Muscle layer of duodenum (tissue), 2 donors: ENCODE measurements at regions not wholly inside any gene's neighbourhood (a gene's known extent, or its start where the extent isn't known, plus 50 kb on each side); places are given as distances from the start of the nearest gene placed in this dataset.
"Not testable (repeated sequence)": the region's sequence is repeated elsewhere in the genome, so short reads cannot be mapped to it uniquely, and the experiment has no call there.

ENCODE experiments used
- H3K27ac ChIP-seq: one replicate; pipeline ENCODE4 v1.7.0; 2013; ENCODE audit warnings: mild to moderate bottlenecking, low read length
- H3K27me3 ChIP-seq: one replicate; pipeline ENCODE4 v1.7.0; 2013; ENCODE audit warnings: low read depth, mild to moderate bottlenecking, control low read depth, low read length
- H3K36me3 ChIP-seq, 2 donors: one replicate each; pipeline ENCODE4 v1.7.0; 2013; ENCODE audit warnings: low read length in 2 of 2, control low read depth in 1 of 2, mild to moderate bottlenecking in 1 of 2; ENCODE audit not compliant: insufficient read depth in 2 of 2, control insufficient read depth in 1 of 2
- H3K4me1 ChIP-seq, 2 donors: one replicate each; pipeline ENCODE4 v1.7.0; 2013; ENCODE audit warnings: low read length in 2 of 2, mild to moderate bottlenecking in 2 of 2, control low read depth in 1 of 2, moderate library complexity in 1 of 2; ENCODE audit not compliant: insufficient read depth in 2 of 2, control insufficient read depth in 1 of 2
- H3K4me3 ChIP-seq, 2 donors: one replicate each; pipeline ENCODE4 v1.7.0; 2013; ENCODE audit warnings: low read length in 2 of 2, low read depth in 1 of 2, mild to moderate bottlenecking in 1 of 2
- H3K9me3 ChIP-seq, 2 donors: one replicate each; pipeline ENCODE4 v1.7.0; 2013; ENCODE audit warnings: low read length in 2 of 2, control low read depth in 1 of 2, mild to moderate bottlenecking in 1 of 2; ENCODE audit not compliant: control insufficient read depth in 1 of 2
- donor health status: healthy.

DNA sequence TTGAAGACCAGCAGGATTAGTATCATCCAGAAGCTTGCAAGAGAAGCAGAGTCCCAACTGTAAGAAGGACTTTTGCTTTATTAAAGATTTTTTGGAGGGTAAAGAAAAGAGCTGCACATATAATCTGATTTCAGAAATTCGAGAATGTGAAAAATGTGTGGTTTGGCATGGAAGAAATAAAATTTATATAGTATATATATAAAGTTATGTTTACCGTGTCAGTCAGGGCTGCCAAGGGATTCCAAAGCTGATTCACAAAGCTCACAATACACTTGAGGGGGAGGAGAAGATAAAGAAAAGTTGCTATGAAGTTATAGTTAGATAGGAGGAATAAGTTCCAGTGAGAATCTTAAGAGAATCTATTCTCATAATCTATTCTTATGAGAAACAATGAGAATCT, 231.8 kb upstream of the CACNA2D1 start:
- H3K27me3 ChIP-seq: no peaks in the 10 kb centered on the region
- no peaks in the 10 kb centered on the region for H3K36me3 ChIP-seq
- H3K27ac ChIP-seq: no peak overlapping the region
- H3K9me3 ChIP-seq: no peaks in the 10 kb centered on the region
- H3K4me1 ChIP-seq: no peaks in the 10 kb centered on the region
- H3K4me3 ChIP-seq: no peak overlapping the region

DNA sequence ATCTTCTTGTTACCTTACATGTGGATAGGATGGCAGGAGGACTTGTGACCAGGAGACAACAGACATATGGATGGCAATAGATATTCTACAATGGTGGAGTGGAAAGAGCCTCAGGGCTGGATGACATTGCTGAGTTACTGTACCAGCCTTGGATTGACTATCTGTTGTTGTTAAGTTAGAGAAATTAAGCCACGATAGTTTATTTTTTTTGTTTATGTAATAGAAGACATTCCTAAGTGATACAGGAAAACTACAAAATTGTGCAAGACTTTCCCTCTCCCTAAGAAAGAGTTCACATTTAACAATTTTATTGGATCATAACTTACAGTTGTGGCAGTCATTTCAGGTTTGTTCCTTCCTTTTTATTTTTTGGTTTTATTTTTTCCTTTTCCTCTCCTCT, 230.7 kb upstream of the CACNA2D1 start:
- H3K4me1 ChIP-seq: no peaks in the 10 kb centered on the region
- no peak overlapping the region for H3K4me3 ChIP-seq
- H3K36me3 ChIP-seq: no peaks in the 10 kb centered on the region
- H3K27me3 ChIP-seq: no peaks in the 10 kb centered on the region
- no peaks in the 10 kb centered on the region for H3K9me3 ChIP-seq
- H3K27ac ChIP-seq: no peak overlapping the region

DNA sequence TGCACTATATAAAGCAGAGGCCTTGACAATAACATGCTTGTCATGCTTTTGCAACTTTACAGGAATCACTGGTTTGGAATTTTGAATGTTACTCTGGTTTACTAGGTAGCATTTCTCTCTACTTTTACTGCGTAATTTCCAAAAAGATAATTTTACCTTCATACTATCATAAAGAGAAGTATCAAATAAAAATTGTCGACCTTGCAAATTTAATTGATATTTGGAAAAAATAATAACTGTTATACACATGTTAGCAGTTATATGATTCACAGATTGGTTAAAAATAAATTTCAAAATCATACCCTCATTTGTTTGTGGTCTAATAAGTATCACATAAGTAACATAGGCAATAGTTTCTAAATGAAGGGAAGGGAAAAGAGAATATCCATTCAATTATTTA, 228.5 kb upstream of the CACNA2D1 start:
- Histone ChIP-seq H3K4me3 (no peak overlapping the region), H3K27ac (no peak overlapping the region), H3K4me1 (no peaks in the 10 kb centered on the region), H3K27me3 (no peaks in the 10 kb centered on the region), H3K36me3 (no peaks in the 10 kb centered on the region), H3K9me3 (no peaks in the 10 kb centered on the region)

DNA sequence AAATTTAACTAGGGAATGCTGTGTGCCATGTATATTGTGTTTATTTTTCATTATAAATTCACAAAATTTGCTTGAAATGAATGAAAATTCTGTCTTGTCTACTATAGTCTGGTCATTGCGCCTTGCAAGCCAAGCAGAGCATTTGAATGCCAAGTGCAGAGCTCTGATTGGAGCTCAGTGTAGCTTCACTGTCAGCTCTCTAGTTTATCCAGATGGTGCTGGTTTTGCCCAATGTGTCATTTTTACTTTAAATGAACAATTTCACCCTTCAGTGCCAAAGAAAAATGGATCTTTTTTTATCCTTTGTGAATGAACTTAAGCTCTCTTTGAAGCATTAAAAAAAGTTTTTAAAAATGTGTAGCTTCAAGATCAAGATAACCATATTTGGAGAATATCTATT, 225.6 kb upstream of the CACNA2D1 start:
- Histone ChIP-seq H3K27me3 (no peaks in the 10 kb centered on the region), H3K27ac (no peak overlapping the region), H3K4me1 (no peaks in the 10 kb centered on the region), H3K9me3 (no peaks in the 10 kb centered on the region), H3K4me3 (no peak overlapping the region), H3K36me3 (no peaks in the 10 kb centered on the region)

DNA sequence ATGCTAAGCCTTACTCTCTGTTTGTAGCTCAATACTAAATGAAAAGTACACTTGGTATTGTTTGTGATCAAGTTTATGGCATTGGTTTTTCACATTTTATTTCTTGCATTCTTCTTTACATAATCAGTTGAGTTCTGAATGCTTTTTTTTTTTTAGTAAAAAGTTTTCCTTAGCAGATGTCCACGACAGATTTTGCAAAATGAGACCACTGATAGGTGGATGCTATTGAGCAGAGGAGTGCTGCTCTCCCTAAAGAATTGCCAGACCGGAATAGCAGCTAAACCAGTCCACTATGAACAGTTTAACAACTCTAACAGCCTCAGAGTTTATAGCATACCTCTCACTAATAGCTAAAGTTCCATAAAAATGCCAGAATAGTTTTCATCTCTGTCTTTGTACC, 225.1 kb upstream of the CACNA2D1 start:
- no peaks in the 10 kb centered on the region for H3K27me3 ChIP-seq
- no peaks in the 10 kb centered on the region for H3K4me1 ChIP-seq
- no peak overlapping the region for H3K27ac ChIP-seq
- H3K4me3 ChIP-seq: no peak overlapping the region
- no peaks in the 10 kb centered on the region for H3K9me3 ChIP-seq
- no peaks in the 10 kb centered on the region for H3K36me3 ChIP-seq

DNA sequence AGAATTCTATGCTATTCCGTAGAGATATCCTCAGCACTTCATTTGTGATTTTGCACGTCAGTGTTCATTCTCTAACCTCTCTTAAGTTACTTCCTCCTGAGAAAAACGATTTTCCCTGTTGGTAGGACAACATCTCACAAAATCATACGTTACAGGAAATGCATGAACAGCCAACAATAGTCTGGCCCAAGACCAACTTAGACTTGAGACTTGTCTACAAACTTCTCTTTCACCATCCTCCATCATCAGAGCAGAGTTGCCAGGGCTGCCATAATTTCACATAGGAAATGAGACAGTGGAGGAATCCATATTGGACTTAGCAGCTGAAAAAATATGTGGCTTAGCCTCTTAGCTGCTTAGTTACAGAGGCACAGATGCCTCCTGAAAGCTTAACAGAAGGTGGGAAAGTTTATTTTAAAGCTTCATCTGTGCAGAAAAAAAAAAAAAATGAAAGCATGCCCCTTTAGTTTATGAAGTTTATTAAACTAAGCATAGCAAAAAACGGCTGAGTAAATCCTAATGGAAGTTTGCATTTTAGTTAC, 222.5 kb upstream of the CACNA2D1 start:
- Histone ChIP-seq H3K27me3 (no peaks in the 10 kb centered on the region), H3K36me3 (no peaks in the 10 kb centered on the region), H3K4me1 (no peaks in the 10 kb centered on the region), H3K27ac (no peak overlapping the region), H3K4me3 (no peak overlapping the region), H3K9me3 (no peaks in the 10 kb centered on the region)

DNA sequence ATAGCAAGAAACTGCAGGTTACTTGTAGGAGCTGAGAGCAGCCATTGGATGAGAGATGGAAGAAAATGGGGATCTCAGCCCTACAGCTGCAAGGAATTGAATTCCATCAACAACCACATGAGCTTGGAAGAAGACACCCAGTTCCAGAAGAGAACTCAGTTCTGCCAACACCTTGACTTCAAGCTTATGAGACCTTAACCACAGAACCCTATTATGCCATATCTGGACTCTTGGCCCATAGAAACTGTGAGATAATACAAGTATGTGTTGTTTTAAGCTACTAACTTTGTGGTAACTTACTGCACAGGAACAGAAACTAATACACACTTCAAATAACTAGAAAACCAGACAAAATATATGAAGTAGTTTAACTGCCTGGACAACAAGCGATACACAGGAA, 212.4 kb upstream of the CACNA2D1 start:
- Histone ChIP-seq H3K4me1 (no peaks in the 10 kb centered on the region), H3K36me3 (no peaks in the 10 kb centered on the region), H3K9me3 (no peaks in the 10 kb centered on the region), H3K4me3 (no peak overlapping the region), H3K27ac (no peak overlapping the region), H3K27me3 (no peaks in the 10 kb centered on the region)

DNA sequence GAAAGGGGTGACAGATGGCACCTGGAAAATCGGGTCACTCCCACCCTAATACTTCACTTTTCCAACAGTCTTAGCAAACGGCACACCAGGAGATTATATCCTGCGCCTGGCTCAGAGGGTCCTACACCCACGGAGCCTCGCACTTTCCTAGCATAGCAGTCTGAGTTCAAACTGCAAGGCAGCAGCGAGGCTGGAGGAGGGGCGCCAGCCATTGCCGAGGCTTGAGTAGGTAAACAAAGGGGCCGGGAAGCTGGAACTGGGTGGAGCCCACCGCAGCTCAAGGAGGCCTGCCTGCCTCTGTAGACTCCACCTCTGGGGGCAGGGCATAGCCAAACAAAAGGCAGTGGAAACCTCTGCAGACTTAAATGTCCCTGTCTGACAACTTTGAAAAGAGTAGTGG, 206.5 kb upstream of the CACNA2D1 start:
- not testable (repeated sequence) for H3K4me3 ChIP-seq, H3K36me3 ChIP-seq, H3K27ac ChIP-seq, H3K4me1 ChIP-seq, H3K9me3 ChIP-seq, H3K27me3 ChIP-seq

DNA sequence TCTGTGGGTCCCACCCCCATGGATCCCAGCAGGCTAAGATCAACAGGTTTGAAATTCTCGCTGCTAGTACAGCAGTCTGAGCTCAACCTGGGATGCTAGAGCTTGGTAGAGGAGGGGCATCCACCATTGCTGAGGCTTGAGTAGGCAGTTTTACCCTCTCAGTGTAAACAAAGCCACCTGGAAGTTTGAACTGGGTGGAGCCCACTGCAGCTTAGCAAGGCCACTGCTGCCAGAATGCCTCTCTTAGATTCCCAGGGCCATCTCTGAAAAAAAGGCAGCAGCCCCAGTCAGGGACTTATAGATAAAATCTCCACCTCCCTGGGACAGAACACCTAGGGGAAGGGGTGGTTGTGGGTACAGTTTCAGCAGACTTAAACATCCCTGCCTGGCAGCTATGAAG, 190.0 kb upstream of the CACNA2D1 start:
- H3K9me3 ChIP-seq: no peaks in the 10 kb centered on the region
- no peaks in the 10 kb centered on the region for H3K27me3 ChIP-seq
- H3K27ac ChIP-seq: no peak overlapping the region
- no peaks in the 10 kb centered on the region for H3K36me3 ChIP-seq
- no peaks in the 10 kb centered on the region for H3K4me1 ChIP-seq
- H3K4me3 ChIP-seq: no peak overlapping the region

DNA sequence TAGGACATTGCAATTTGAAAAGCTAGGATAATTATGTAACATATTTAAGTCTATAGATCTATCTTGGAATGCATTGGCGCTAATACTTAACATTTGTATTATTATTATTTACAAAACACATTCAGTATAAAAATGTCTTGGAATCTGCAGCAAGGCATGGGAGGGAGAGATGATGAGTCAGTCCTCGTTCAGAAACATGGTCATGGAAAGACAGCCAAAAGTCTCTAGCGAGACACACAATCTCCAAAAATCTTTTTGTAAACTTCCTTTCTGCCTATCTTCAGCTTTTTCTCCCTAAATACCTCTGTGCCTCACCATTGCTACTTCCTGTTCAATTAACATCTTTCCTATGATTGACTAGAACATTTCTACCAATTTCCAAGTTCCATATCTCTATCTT, 188.4 kb upstream of the CACNA2D1 start:
- Histone ChIP-seq H3K4me1 (no peaks in the 10 kb centered on the region), H3K36me3 (no peaks in the 10 kb centered on the region), H3K9me3 (no peaks in the 10 kb centered on the region), H3K27me3 (no peaks in the 10 kb centered on the region), H3K4me3 (no peak overlapping the region), H3K27ac (no peak overlapping the region)

DNA sequence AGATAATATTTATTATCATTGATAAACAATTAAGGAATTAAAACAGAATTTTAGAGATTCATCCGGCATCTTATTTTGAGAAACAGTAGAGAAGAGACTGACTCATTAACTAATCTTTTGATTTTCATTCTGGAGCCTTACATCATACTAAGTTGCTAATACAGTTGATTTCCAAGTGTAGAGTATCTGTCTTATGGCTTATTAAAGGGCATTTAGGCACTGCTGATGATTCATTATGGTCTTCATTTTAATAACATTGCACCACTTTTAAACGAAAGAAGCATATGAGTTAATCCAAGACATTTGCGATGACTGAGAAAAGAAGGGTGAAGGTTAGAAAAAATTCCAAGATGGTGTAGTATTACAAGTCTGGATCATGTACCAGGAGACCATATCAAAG, 186.0 kb upstream of the CACNA2D1 start:
- Histone ChIP-seq H3K9me3 (no peaks in the 10 kb centered on the region), H3K27ac (no peak overlapping the region), H3K27me3 (no peaks in the 10 kb centered on the region), H3K4me3 (no peak overlapping the region), H3K4me1 (no peaks in the 10 kb centered on the region), H3K36me3 (no peaks in the 10 kb centered on the region)

DNA sequence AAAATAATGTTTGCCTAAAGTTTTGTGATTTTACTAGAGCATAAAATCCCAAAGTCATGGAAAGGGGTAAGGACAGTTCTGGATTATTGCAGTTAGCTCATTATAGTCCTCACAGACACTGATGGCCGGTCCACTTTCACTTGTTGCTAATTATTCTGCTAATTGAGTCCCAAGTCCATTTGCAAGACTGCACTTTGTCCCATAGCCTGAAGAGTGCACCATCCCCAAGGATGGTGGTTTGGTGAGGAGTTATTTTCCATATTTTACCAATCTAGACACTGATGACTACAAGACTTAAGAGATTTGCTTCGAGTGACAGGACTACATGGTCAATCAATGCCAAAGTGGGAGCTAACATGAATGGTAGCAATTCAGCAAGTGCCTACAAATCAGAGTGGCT, 181.8 kb upstream of the CACNA2D1 start:
- no peak overlapping the region for H3K4me3 ChIP-seq
- H3K9me3 ChIP-seq: no peaks in the 10 kb centered on the region
- H3K4me1 ChIP-seq: no peaks in the 10 kb centered on the region
- no peaks in the 10 kb centered on the region for H3K27me3 ChIP-seq
- H3K36me3 ChIP-seq: no peaks in the 10 kb centered on the region
- no peak overlapping the region for H3K27ac ChIP-seq
